ENCODE measurements at regions not wholly inside any gene's neighbourhood (a gene's known extent, or its start where the extent isn't known, plus 50 kb on each side); places are given as distances from the start of the nearest gene placed in this dataset.
"Not testable (repeated sequence)": the region's sequence is repeated elsewhere in the genome, so short reads cannot be mapped to it uniquely, and the experiment has no call there.

GRCh38 chr7:92914645-92915044 is 78.3 kb upstream of the CDK6 start:
- no peak for DNase-seq
- no peaks in the 10 kb centered on the region for H3K9me3 ChIP-seq (ENCODE audit: control insufficient read depth, low read length, poor library complexity, severe bottlenecking)
- Mint-ChIP-seq H3K4me3 (no peak overlapping the region), H3K27ac (no peak overlapping the region), H3K27me3 (peaks cover 4% of the 10 kb centered on the region), H3K4me1 (no peaks in the 10 kb centered on the region), H3K36me3 (ENCODE audit: low read depth) (no peaks in the 10 kb centered on the region)
- ATAC-seq, result no peak

GRCh38 chr7:92913849-92914248 is 77.5 kb upstream of the CDK6 start:
- Mint-ChIP-seq H3K27ac (no peak overlapping the region), H3K4me3 (no peak overlapping the region), H3K27me3 (peaks cover 4% of the 10 kb centered on the region), H3K4me1 (no peaks in the 10 kb centered on the region), H3K36me3 (ENCODE audit: low read depth) (no peaks in the 10 kb centered on the region)
- no peaks in the 10 kb centered on the region for H3K9me3 ChIP-seq (ENCODE audit: control insufficient read depth, low read length, poor library complexity, severe bottlenecking)
- ATAC-seq (no peak), DNase-seq (no peak)

- no peaks in the 10 kb centered on the region for H3K9me3 ChIP-seq (ENCODE audit: control insufficient read depth, low read length, poor library complexity, severe bottlenecking)
- DNase-seq (no peak), ATAC-seq (no peak)
- H3K36me3 Mint-ChIP-seq (ENCODE audit: low read depth), result no peaks in the 10 kb centered on the region
- peaks cover 4% of the 10 kb centered on the region for H3K27me3 Mint-ChIP-seq
- no peaks in the 10 kb centered on the region for H3K4me1 Mint-ChIP-seq
- H3K4me3 Mint-ChIP-seq, result no peak overlapping the region
- no peak overlapping the region for H3K27ac Mint-ChIP-seq
Measured at GRCh38 chr7:92910976-92911375, 74.6 kb upstream of the CDK6 start.

- no peaks in the 10 kb centered on the region for H3K36me3 Mint-ChIP-seq (ENCODE audit: low read depth)
- peaks cover 4% of the 10 kb centered on the region for H3K27me3 Mint-ChIP-seq
- ATAC-seq, result no peak
- no peak for DNase-seq
- H3K9me3 ChIP-seq (ENCODE audit: control insufficient read depth, low read length, poor library complexity, severe bottlenecking), result no peaks in the 10 kb centered on the region
- H3K4me3 Mint-ChIP-seq, result no peak overlapping the region
- peaks cover 2% of the 10 kb centered on the region for H3K4me1 Mint-ChIP-seq
- no peak overlapping the region for H3K27ac Mint-ChIP-seq
Measured at GRCh38 chr7:92909686-92910475, 73.5 kb upstream of the CDK6 start.

- Mint-ChIP-seq H3K36me3 (ENCODE audit: low read depth) (no peaks in the 10 kb centered on the region), H3K27me3 (no peaks in the 10 kb centered on the region), H3K4me3 (peak overlapping the region; percentile 43), H3K27ac (peak overlapping the region; percentile 89), H3K4me1 (peaks cover 13% of the 10 kb centered on the region)
- ATAC-seq (peak; percentile 100), DNase-seq (peak; percentile 28 to 53 (median 33))
- no peaks in the 10 kb centered on the region for H3K9me3 ChIP-seq (ENCODE audit: control insufficient read depth, low read length, poor library complexity, severe bottlenecking)
Measured at GRCh38 chr7:92904244-92905131, 68.1 kb upstream of the CDK6 start.

GRCh38 chr7:92898798-92899197 is 62.4 kb upstream of the CDK6 start:
- peaks cover 4% of the 10 kb centered on the region for H3K4me1 Mint-ChIP-seq
- no peaks in the 10 kb centered on the region for H3K36me3 Mint-ChIP-seq (ENCODE audit: low read depth)
- no peak for ATAC-seq

GRCh38 chr7:92894857-92895256 is 58.5 kb upstream of the CDK6 start:
- H3K36me3 Mint-ChIP-seq (ENCODE audit: low read depth); H3K4me1 Mint-ChIP-seq; H3K27ac Mint-ChIP-seq; H3K4me3 Mint-ChIP-seq; ATAC-seq; DNase-seq; H3K9me3 ChIP-seq (ENCODE audit: control insufficient read depth, low read length, poor library complexity, severe bottlenecking); H3K27me3 Mint-ChIP-seq: not testable (repeated sequence)

More at GRCh38 chr7:92898798-92899197, 62.4 kb upstream of the CDK6 start:
- no peak for DNase-seq
- no peaks in the 10 kb centered on the region for H3K9me3 ChIP-seq (ENCODE audit: control insufficient read depth, low read length, poor library complexity, severe bottlenecking)
- Mint-ChIP-seq H3K27ac (no peak overlapping the region), H3K27me3 (no peaks in the 10 kb centered on the region), H3K4me3 (no peak overlapping the region)

- Mint-ChIP-seq H3K36me3 (ENCODE audit: low read depth) (no peaks in the 10 kb centered on the region), H3K27ac (no peak overlapping the region), H3K4me1 (no peaks in the 10 kb centered on the region), H3K27me3 (no peaks in the 10 kb centered on the region), H3K4me3 (no peak overlapping the region)
- no peaks in the 10 kb centered on the region for H3K9me3 ChIP-seq (ENCODE audit: control insufficient read depth, low read length, poor library complexity, severe bottlenecking)
- ATAC-seq (no peak), DNase-seq (no peak)
Measured at GRCh38 chr7:92889081-92889480, 52.7 kb upstream of the CDK6 start.
